ENCODE measurements at regions not wholly inside any gene's neighbourhood (a gene's known extent, or its start where the extent isn't known, plus 50 kb on each side); places are given as distances from the start of the nearest gene placed in this dataset.

DNA sequence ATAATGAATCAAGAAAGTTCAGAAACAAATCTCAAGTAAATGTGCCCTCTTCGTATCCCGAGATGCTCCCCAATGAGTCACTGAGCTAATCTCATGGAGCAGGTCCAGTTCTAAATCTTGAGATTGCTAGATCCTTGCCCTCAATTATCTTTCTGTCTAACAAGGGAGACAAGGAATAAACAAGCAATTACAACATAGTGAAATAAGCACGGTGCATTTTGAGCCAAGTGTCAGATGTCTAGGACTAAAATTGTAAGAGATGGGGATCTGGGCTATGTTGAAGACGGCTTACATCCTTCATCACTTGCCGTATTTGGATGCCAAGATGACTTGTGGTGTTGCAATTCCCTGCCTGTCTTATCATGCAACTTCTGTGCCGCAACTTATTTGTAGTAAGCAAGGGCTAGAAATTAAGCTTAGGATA, 56.5 kb upstream of the ADGRF1 start:
- TF ChIP-seq, protein P1, sequence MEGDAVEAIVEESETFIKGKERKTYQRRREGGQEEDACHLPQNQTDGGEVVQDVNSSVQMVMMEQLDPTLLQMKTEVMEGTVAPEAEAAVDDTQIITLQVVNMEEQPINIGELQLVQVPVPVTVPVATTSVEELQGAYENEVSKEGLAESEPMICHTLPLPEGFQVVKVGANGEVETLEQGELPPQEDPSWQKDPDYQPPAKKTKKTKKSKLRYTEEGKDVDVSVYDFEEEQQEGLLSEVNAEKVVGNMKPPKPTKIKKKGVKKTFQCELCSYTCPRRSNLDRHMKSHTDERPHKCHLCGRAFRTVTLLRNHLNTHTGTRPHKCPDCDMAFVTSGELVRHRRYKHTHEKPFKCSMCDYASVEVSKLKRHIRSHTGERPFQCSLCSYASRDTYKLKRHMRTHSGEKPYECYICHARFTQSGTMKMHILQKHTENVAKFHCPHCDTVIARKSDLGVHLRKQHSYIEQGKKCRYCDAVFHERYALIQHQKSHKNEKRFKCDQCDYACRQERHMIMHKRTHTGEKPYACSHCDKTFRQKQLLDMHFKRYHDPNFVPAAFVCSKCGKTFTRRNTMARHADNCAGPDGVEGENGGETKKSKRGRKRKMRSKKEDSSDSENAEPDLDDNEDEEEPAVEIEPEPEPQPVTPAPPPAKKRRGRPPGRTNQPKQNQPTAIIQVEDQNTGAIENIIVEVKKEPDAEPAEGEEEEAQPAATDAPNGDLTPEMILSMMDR (IDR thresholded peaks at IDR 0.05; ENCODE audit: insufficient read depth in 1 of 2, low read depth in 1 of 2, low read length in 1 of 2, severe bottlenecking in 1 of 2, unreplicated experiment in 1 of 2): no peak
- Histone ChIP-seq H3K36me3 (ENCODE audit: control insufficient read depth, insufficient read depth, low read length) (no peaks in the 10 kb centered on the region), H3K4me3 (ENCODE audit: low read depth, low read length) (no peak overlapping the region), H3K9me3 (no peaks in the 10 kb centered on the region), H3K27me3 (replicated peaks; ENCODE audit: control insufficient read depth, insufficient read depth, low read length) (no peaks in the 10 kb centered on the region), H3K4me1 (peaks cover 46% of the 10 kb centered on the region)
- ChIA-PET POLR2A (no interaction called here), CTCF (no interaction called here)
- no peaks in the 10 kb centered on the region for H3K9me3 Mint-ChIP-seq (ENCODE audit: unreplicated experiment)
- BruUV-seq (replicated peaks): no TSS peak
- intact Hi-C loops (cut with micrococcal nuclease; ENCODE audit: unreplicated experiment): loop anchor here (5.0 kb wide), 1 partner anchor 309 kb away; no protein-coding TSS in a partner anchor
- no peak for DNase-seq
- no peak overlapping the region for H3K4me3 Mint-ChIP-seq (ENCODE audit: unreplicated experiment)
- no peaks in the 10 kb centered on the region for H3K36me3 Mint-ChIP-seq (ENCODE audit: insufficient read depth, unreplicated experiment)
- peaks cover 25% of the 10 kb centered on the region for H3K4me1 Mint-ChIP-seq (ENCODE audit: low read depth, unreplicated experiment)
- H3K27ac Mint-ChIP-seq (ENCODE audit: unreplicated experiment): no peak overlapping the region
- no peaks in the 10 kb centered on the region for H3K27me3 Mint-ChIP-seq (ENCODE audit: insufficient read depth, unreplicated experiment)

DNA sequence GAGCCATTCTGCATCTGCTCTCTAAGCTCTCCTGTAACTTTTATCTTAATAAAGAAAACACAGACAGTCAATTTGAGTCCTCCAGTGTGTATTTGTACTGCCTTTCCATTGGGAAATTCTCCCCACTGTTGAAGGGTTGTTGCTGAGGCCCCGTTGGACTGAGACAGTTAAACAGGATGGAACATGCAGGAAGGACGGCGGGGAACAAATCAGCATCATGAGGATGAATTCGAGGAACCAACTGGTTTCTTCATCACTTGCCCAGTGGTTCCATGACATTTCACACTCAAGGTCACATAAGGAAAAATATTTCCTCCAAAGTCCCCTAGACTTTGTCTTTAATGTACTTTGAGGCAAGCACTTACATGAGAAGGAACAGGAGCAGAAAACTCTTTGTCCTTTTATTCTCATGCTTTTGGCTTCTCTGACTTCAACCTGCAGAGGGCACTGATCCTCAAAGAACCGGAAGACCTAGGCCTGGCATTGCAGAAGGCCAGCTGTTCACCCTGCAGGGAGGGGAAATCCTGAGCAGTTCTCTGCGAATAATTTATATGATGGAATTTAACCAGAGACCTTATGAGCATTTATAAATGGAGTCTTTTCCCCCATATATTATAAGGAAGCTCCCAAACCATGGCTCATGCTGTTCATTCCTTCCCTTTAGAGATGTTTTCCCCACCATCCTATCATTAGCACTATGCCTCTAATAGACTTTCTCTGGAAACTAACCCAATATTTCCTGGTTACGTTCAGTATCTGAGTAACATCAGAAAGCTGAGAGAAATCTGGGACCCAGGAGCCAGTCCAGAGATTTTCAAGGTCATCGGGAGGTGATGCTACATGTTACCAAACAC, 55.2 kb upstream of the ADGRF1 start:
- CTCF ChIA-PET: interaction anchor here (0.6 to 1.1 kb wide), 4 partner anchors 9 to 240 kb away, joined by 3 to 4 read pairs (median 4); no protein-coding TSS in a partner anchor
- Mint-ChIP-seq H3K9me3 (ENCODE audit: unreplicated experiment) (no peaks in the 10 kb centered on the region), H3K27ac (ENCODE audit: unreplicated experiment) (no peak overlapping the region), H3K4me3 (ENCODE audit: unreplicated experiment) (no peak overlapping the region), H3K4me1 (ENCODE audit: low read depth, unreplicated experiment) (peaks cover 25% of the 10 kb centered on the region), H3K36me3 (ENCODE audit: insufficient read depth, unreplicated experiment) (no peaks in the 10 kb centered on the region), H3K27me3 (ENCODE audit: insufficient read depth, unreplicated experiment) (no peaks in the 10 kb centered on the region)
- TF ChIP-seq, protein P1 (IDR thresholded peaks at IDR 0.05; ENCODE audit: insufficient read depth in 1 of 2, low read depth in 1 of 2, low read length in 1 of 2, severe bottlenecking in 1 of 2, unreplicated experiment in 1 of 2): peak; percentile 77 to 80
- BruUV-seq (replicated peaks): no TSS peak
- POLR2A ChIA-PET: no interaction called here
- no peak overlapping the region for H3K4me3 ChIP-seq (ENCODE audit: low read depth, low read length)
- intact Hi-C loops (cut with micrococcal nuclease; ENCODE audit: unreplicated experiment): loop anchor here (1.0 to 5.0 kb wide), 5 partner anchors 37 to 310 kb away; no protein-coding TSS in a partner anchor
- DNase-seq: peak; percentile 71 to 78
- no peaks in the 10 kb centered on the region for H3K36me3 ChIP-seq (ENCODE audit: control insufficient read depth, insufficient read depth, low read length)
- peaks cover 54% of the 10 kb centered on the region for H3K4me1 ChIP-seq
- no peaks in the 10 kb centered on the region for H3K9me3 ChIP-seq
- no peaks in the 10 kb centered on the region for H3K27me3 ChIP-seq (replicated peaks; ENCODE audit: control insufficient read depth, insufficient read depth, low read length)

DNA sequence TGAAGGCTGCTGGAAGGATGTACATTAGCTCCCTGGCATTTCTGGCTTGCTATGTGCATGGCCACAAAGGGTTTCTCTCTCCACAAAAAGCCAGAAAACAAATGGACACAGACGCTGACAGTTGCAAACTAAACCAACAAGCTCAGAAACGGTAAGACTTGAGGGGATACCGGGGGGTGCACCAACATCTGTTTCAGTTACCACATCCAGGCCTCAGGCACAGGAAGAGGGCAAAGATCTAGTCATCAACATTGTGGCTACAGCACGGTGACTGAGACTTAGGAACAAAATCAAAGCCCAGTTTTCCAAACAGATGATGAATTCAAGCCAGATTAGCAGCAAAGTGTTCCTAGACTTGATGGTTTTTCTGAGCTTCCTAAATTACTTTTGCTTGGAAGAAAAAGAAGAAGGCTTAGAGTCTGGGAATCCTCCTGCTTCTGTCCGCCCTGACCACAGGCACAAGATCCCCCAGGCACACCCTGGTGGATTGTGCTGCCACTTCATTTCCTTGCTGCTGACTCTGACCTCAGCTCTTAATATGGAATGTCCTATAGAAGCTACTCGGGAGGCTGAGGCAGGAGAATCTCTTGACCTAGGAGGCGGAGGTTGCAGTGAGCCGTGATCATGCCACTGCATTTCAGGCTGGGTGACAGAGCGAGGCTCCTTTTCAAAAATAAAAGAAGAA, 54.2 kb upstream of the ADGRF1 start:
- TF ChIP-seq, protein P1 (IDR thresholded peaks at IDR 0.05; ENCODE audit: insufficient read depth in 1 of 2, low read depth in 1 of 2, low read length in 1 of 2, severe bottlenecking in 1 of 2, unreplicated experiment in 1 of 2): no peak
- H3K27ac Mint-ChIP-seq (ENCODE audit: unreplicated experiment): no peak overlapping the region
- no peaks in the 10 kb centered on the region for H3K27me3 Mint-ChIP-seq (ENCODE audit: insufficient read depth, unreplicated experiment)
- BruUV-seq (replicated peaks): no TSS peak
- Histone ChIP-seq H3K4me1 (peaks cover 54% of the 10 kb centered on the region), H3K9me3 (no peaks in the 10 kb centered on the region), H3K36me3 (ENCODE audit: control insufficient read depth, insufficient read depth, low read length) (no peaks in the 10 kb centered on the region), H3K27me3 (replicated peaks; ENCODE audit: control insufficient read depth, insufficient read depth, low read length) (no peaks in the 10 kb centered on the region), H3K4me3 (ENCODE audit: low read depth, low read length) (no peak overlapping the region)
- no peak overlapping the region for H3K4me3 Mint-ChIP-seq (ENCODE audit: unreplicated experiment)
- ChIA-PET POLR2A (no interaction called here), CTCF (interaction anchor here (1.1 kb wide), 1 partner anchor 10 kb away, joined by 4 read pairs; no protein-coding TSS in a partner anchor)
- peaks cover 24% of the 10 kb centered on the region for H3K4me1 Mint-ChIP-seq (ENCODE audit: low read depth, unreplicated experiment)
- intact Hi-C loops (cut with micrococcal nuclease; ENCODE audit: unreplicated experiment): loop anchor here (2.0 to 5.0 kb wide), 2 partner anchors 38 to 311 kb away; no protein-coding TSS in a partner anchor
- no peaks in the 10 kb centered on the region for H3K9me3 Mint-ChIP-seq (ENCODE audit: unreplicated experiment)
- no peak for DNase-seq
- H3K36me3 Mint-ChIP-seq (ENCODE audit: insufficient read depth, unreplicated experiment): no peaks in the 10 kb centered on the region

Data from Caco-2 (cell line).